ENCODE measurements at regions not wholly inside any gene's neighbourhood (a gene's known extent, or its start where the extent isn't known, plus 50 kb on each side); places are given as distances from the start of the nearest gene placed in this dataset.

DNA sequence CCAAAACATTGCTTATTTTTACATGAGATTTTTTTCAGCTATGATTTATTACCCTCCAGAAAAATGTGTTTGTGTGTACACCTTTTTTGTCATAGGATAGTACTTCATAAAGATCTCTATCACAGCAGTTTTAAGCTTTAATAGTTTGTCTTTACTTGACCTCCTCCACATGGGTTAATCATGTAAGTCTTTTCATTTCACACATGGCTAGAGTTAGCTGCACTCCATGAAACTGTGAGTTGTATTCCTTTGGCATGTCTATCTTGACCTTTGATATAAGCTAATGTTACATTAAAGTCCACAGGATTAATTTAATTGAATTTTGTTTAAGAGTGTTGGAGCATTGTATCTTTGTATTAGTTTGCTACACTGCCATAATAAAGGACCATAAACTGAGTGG, 217.1 kb downstream of the OTOL1 start:
- CTCF ChIA-PET (ENCODE audit: unreplicated experiment): no interaction called here
- no TSS peak for BruUV-seq (replicated peaks)
- intact Hi-C loops (cut with micrococcal nuclease; ENCODE audit: unreplicated experiment): no loop called here
- Histone ChIP-seq H3K79me2 (ENCODE audit: insufficient read depth, low read depth, low read length) (no peaks in the 10 kb centered on the region), H2AFZ (ENCODE audit: low read length) (no peak overlapping the region), H3K4me2 (ENCODE audit: low read length) (no peak overlapping the region), H3K9me2 (ENCODE audit: insufficient read depth, low read length) (no peaks in the 10 kb centered on the region), H3K36me3 (ENCODE audit: insufficient read depth, low read length) (no peaks in the 10 kb centered on the region), H3K9me3 (ENCODE audit: low read length) (no peaks in the 10 kb centered on the region), H3K27ac (ENCODE audit: low read depth, low read length, poor library complexity, severe bottlenecking) (no peak overlapping the region), H4K20me1 (ENCODE audit: insufficient read depth, low read length) (no peaks in the 10 kb centered on the region), H3K4me1 (ENCODE audit: insufficient read depth, low read length, poor library complexity, severe bottlenecking) (no peaks in the 10 kb centered on the region), H3K4me3 (ENCODE audit: low read depth, low read length, poor library complexity, severe bottlenecking) (no peak overlapping the region)
- no peak for DNase-seq (ENCODE audit: low spot score)
- TF ChIP-seq EZH2phosphoT487 (IDR thresholded peaks at IDR 0.05; ENCODE audit: borderline replicate concordance, low read depth, low read length): no peak
- TF ChIP-seq, protein P1, sequence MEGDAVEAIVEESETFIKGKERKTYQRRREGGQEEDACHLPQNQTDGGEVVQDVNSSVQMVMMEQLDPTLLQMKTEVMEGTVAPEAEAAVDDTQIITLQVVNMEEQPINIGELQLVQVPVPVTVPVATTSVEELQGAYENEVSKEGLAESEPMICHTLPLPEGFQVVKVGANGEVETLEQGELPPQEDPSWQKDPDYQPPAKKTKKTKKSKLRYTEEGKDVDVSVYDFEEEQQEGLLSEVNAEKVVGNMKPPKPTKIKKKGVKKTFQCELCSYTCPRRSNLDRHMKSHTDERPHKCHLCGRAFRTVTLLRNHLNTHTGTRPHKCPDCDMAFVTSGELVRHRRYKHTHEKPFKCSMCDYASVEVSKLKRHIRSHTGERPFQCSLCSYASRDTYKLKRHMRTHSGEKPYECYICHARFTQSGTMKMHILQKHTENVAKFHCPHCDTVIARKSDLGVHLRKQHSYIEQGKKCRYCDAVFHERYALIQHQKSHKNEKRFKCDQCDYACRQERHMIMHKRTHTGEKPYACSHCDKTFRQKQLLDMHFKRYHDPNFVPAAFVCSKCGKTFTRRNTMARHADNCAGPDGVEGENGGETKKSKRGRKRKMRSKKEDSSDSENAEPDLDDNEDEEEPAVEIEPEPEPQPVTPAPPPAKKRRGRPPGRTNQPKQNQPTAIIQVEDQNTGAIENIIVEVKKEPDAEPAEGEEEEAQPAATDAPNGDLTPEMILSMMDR (conservative IDR thresholded peaks at IDR 0.05; ENCODE audit: low read length): no peak
- POLR2A ChIA-PET: no interaction called here

DNA sequence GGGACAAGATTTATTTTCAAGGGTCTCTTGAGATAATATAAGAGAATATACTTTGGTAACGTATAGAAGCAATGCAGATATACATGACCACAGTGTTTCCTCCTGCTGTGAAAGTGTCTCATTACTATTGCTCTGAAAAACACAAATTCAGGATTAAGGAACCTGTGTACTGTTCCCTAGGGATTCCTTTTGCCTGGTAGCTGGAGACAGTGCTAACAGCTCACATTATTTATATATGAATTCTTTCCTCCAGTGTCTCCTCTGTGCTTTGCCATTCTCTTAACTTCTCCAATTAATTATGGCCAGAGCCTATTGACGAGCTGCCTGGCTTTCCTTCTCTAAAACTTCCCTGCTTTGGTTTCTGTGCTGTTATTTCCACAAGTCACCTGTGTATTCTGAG, 235.4 kb downstream of the OTOL1 start:
- Histone ChIP-seq H3K79me2 (ENCODE audit: insufficient read depth, low read depth, low read length) (no peaks in the 10 kb centered on the region), H4K20me1 (ENCODE audit: insufficient read depth, low read length) (no peaks in the 10 kb centered on the region), H3K4me1 (ENCODE audit: insufficient read depth, low read length, poor library complexity, severe bottlenecking) (no peaks in the 10 kb centered on the region), H2AFZ (ENCODE audit: low read length) (no peak overlapping the region), H3K4me2 (ENCODE audit: low read length) (no peak overlapping the region), H3K27ac (ENCODE audit: low read depth, low read length, poor library complexity, severe bottlenecking) (no peak overlapping the region), H3K4me3 (ENCODE audit: low read depth, low read length, poor library complexity, severe bottlenecking) (no peak overlapping the region), H3K9me3 (ENCODE audit: low read length) (no peaks in the 10 kb centered on the region), H3K9me2 (ENCODE audit: insufficient read depth, low read length) (no peaks in the 10 kb centered on the region), H3K36me3 (ENCODE audit: insufficient read depth, low read length) (no peaks in the 10 kb centered on the region)
- BruUV-seq (replicated peaks): no TSS peak
- ChIA-PET POLR2A (interaction anchor here (1.2 kb wide), 1 partner anchor 14 kb away, joined by 3 read pairs; no protein-coding TSS in a partner anchor), CTCF (ENCODE audit: unreplicated experiment) (no interaction called here)
- DNase-seq (ENCODE audit: low spot score): no peak
- TF ChIP-seq EZH2phosphoT487 (IDR thresholded peaks at IDR 0.05; ENCODE audit: borderline replicate concordance, low read depth, low read length): no peak
- TF ChIP-seq, protein P1 (conservative IDR thresholded peaks at IDR 0.05; ENCODE audit: low read length): no peak
- intact Hi-C loops (cut with micrococcal nuclease; ENCODE audit: unreplicated experiment): no loop called here

DNA sequence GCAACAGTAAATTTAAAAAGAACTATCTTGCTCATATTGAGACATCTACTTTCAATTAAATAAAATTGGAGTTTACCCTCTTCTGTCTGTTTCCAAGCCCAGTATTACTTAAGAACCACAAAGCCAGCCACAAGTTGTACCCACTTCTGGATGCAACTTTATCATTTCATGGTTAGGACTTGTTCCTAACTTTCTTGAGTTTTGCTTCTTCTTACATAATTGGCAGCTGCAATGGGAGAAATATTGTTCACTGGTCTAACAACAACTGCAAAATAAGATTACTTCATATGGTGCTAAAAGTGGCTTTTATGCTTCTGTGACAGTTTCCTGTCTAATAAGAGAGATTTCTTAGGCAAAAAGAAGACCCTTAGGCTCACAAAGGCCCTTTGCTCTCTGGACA, 240.6 kb downstream of the OTOL1 start:
- H3K36me3 ChIP-seq (ENCODE audit: insufficient read depth, low read length): no peaks in the 10 kb centered on the region
- no peak overlapping the region for H3K4me2 ChIP-seq (ENCODE audit: low read length)
- no peaks in the 10 kb centered on the region for H3K79me2 ChIP-seq (ENCODE audit: insufficient read depth, low read depth, low read length)
- no peaks in the 10 kb centered on the region for H4K20me1 ChIP-seq (ENCODE audit: insufficient read depth, low read length)
- ChIA-PET POLR2A (interaction anchor here (0.6 kb wide), 1 partner anchor 444 kb away, joined by 3 read pairs; no protein-coding TSS in a partner anchor), CTCF (ENCODE audit: unreplicated experiment) (no interaction called here)
- DNase-seq (ENCODE audit: low spot score): no peak
- H3K4me3 ChIP-seq (ENCODE audit: low read depth, low read length, poor library complexity, severe bottlenecking): no peak overlapping the region
- TF ChIP-seq EZH2phosphoT487 (IDR thresholded peaks at IDR 0.05; ENCODE audit: borderline replicate concordance, low read depth, low read length): no peak
- TF ChIP-seq, protein P1 (conservative IDR thresholded peaks at IDR 0.05; ENCODE audit: low read length): no peak
- intact Hi-C loops (cut with micrococcal nuclease; ENCODE audit: unreplicated experiment): no loop called here
- no peaks in the 10 kb centered on the region for H3K4me1 ChIP-seq (ENCODE audit: insufficient read depth, low read length, poor library complexity, severe bottlenecking)
- no TSS peak for BruUV-seq (replicated peaks)
- H3K27ac ChIP-seq (ENCODE audit: low read depth, low read length, poor library complexity, severe bottlenecking): no peak overlapping the region
- no peak overlapping the region for H2AFZ ChIP-seq (ENCODE audit: low read length)
- H3K9me2 ChIP-seq (ENCODE audit: insufficient read depth, low read length): no peaks in the 10 kb centered on the region
- no peaks in the 10 kb centered on the region for H3K9me3 ChIP-seq (ENCODE audit: low read length)

All from OCI-LY7 (cell line).